ENCODE measurements at regions not wholly inside any gene's neighbourhood (a gene's known extent, or its start where the extent isn't known, plus 50 kb on each side); places are given as distances from the start of the nearest gene placed in this dataset.

DNA sequence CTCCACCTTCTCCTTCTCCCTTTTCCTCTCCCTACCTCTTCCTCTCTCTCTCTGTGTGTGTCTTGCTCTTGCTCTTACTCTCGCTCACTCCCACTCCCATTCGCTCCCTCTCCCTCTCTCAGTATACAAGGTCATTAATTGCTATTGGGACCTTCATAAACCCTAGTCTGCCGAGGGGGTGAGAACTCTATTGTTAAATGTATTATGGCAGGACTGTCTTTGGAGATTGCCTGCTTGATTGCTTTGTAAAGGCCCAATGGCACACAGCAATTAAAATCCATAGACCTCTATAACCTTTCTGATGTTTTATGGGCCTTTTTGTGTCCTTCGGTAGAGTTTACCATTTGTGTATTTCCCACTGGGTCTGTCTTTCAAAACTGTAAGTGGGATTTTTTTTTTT lies 465.9 kb downstream of the ANXA1 start:
- TF ChIP-seq, protein P1, sequence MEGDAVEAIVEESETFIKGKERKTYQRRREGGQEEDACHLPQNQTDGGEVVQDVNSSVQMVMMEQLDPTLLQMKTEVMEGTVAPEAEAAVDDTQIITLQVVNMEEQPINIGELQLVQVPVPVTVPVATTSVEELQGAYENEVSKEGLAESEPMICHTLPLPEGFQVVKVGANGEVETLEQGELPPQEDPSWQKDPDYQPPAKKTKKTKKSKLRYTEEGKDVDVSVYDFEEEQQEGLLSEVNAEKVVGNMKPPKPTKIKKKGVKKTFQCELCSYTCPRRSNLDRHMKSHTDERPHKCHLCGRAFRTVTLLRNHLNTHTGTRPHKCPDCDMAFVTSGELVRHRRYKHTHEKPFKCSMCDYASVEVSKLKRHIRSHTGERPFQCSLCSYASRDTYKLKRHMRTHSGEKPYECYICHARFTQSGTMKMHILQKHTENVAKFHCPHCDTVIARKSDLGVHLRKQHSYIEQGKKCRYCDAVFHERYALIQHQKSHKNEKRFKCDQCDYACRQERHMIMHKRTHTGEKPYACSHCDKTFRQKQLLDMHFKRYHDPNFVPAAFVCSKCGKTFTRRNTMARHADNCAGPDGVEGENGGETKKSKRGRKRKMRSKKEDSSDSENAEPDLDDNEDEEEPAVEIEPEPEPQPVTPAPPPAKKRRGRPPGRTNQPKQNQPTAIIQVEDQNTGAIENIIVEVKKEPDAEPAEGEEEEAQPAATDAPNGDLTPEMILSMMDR (conservative IDR thresholded peaks at IDR 0.05; ENCODE audit: low read length) = no peak
- no peak for DNase-seq (ENCODE audit: low read depth)
- H3K4me3 ChIP-seq (ENCODE audit: low read length) = no peak overlapping the region

DNA sequence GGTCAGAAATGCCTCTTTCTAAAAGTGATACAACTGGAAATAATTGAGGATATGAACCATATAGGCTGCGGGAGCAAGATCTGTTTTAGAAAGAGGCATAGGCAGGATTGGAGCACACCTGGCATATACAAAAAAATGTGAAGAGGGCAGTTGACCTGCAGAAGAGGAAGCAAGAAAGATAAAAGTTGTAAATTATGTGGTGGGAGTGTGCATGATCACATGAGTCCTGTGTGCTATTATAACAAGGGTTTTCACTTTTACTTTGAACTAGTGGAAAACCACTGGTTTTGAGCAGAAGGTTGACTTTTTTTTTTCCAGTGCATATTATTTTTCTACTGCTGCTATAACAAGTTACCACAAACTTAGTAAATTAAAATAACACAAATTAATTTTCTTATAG lies 489.3 kb downstream of the ANXA1 start:
- no peak for DNase-seq (ENCODE audit: low read depth)
- TF ChIP-seq, protein P1 (conservative IDR thresholded peaks at IDR 0.05; ENCODE audit: low read length) = no peak
- no peak overlapping the region for H3K4me3 ChIP-seq (ENCODE audit: low read length)

DNA sequence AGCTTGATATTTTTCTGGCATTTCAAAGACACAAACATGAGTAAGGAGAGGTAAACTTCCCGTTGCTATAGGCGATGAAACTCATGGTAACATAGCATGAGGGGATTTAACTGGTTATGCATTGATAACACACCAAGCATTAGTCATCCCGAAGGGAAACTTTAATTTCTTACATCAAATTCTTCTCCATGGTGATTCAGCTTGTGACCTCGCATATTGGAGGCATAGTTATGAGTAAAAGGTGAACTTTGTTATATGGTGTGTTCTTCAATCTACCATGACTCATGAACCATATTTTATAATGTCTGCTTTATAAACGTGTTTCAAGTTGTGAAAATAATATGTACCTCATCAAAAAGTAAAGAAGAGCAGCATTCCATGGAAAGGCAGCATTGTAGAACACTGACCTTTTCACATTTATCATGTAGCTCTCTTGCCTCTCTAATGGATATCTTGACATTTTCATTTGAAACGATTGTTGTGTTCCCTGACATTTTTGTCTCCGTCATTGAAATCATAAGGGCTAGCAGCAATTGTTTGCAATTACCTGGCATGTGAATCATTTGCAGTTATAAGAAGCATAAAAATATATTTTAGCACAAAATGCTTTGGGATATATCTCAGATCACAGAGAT lies 491.8 kb downstream of the ANXA1 start:
- TF ChIP-seq, protein P1 (conservative IDR thresholded peaks at IDR 0.05; ENCODE audit: low read length) = no peak
- no peak for DNase-seq (ENCODE audit: low read depth)
- no peak overlapping the region for H3K4me3 ChIP-seq (ENCODE audit: low read length)

DNA sequence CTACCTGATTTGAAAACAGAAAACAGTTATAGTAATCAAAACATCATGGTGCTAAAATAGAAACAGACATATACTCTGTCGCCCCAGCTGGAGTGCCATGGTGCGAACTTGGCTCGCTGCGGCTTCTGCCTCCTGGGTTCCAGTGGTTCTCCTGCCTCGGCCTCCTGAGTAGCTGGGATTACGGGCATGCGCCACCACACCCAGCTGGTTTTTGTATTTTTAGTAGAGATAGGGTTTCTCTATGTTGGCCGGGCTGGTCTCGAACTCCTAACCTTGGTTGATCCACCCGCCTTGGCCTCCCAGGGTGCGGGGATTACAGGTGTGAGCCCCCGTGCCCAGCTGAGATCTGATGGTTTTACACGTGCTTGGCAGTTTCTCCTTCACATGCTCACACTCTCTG lies 495.9 kb downstream of the ANXA1 start:
- TF ChIP-seq, protein P1 (conservative IDR thresholded peaks at IDR 0.05; ENCODE audit: low read length) = no peak
- no peak overlapping the region for H3K4me3 ChIP-seq (ENCODE audit: low read length)
- DNase-seq (ENCODE audit: low read depth) = no peak

DNA sequence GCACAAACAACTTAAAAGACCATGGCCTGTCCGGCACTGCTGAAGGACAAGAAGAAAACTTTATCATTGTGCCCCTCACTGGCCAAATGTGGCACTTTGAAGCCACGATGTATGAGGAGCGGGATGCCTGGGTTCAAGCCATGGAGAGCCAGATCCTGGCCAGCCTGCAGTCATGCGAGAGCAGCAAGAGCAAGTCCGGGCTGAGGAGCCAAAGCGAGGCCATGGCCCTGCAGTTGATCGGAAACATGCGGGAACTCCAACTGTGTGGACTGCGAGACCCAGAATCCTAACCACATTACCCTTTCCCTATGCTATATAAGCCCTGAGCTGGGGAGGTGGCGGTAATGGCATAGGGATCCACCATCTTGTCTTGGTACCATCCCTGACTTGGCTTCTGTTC lies 497.9 kb downstream of the ANXA1 start:
- H3K4me3 ChIP-seq (ENCODE audit: low read length) = no peak overlapping the region
- TF ChIP-seq, protein P1 (conservative IDR thresholded peaks at IDR 0.05; ENCODE audit: low read length) = no peak
- DNase-seq (ENCODE audit: low read depth) = no peak

DNA sequence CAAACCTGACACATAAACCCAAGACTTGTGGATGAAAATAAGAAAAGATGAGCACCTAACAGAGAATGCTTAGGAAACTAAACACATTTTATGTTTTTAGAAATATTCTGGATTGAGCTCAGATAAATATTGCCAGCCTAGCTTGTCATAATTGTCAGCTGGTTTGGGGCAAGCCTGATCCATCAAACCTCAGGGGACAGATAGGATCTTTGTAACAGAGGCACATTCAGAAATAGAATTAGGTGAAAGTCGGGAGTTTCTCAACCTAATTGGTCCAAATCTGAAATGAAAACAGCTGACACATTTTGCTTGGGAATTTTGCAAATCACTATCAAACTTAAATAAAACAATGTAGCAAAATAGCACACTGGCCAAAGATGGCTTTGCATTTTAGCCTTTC lies 503.7 kb downstream of the ANXA1 start:
- no peak overlapping the region for H3K4me3 ChIP-seq (ENCODE audit: low read length)
- TF ChIP-seq, protein P1 (conservative IDR thresholded peaks at IDR 0.05; ENCODE audit: low read length) = no peak
- no peak for DNase-seq (ENCODE audit: low read depth)

DNA sequence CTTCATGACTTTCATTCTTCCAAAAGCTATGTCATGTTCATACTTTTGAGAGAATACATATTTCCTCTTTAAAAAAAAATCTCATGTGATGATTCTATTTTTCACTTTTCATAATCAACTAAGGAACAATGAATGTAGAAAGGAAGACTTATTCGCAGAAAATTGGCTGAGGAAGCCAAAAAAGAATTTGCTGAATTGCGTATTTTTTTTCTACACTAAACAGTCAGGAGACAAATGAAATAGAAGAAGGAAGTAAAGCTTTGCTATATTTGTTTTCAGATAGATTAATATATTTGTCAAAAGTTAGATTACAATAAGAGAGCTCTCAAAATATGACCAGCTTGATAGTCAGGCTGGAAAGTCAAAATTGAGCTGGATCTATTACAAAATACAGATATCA lies 504.2 kb downstream of the ANXA1 start:
- TF ChIP-seq, protein P1 (conservative IDR thresholded peaks at IDR 0.05; ENCODE audit: low read length) = no peak
- no peak overlapping the region for H3K4me3 ChIP-seq (ENCODE audit: low read length)
- no peak for DNase-seq (ENCODE audit: low read depth)
